ENCODE measurements at regions not wholly inside any gene's neighbourhood (a gene's known extent, or its start where the extent isn't known, plus 50 kb on each side); places are given as distances from the start of the nearest gene placed in this dataset.

GRCh38 chr3:178930116-178930515, 141.5 kb downstream of the ZMAT3 start:
- no peaks in the 10 kb centered on the region for H3K36me3 ChIP-seq (ENCODE audit: insufficient read depth, low read length, poor library complexity, severe bottlenecking)
- TF ChIP-seq, protein P1, sequence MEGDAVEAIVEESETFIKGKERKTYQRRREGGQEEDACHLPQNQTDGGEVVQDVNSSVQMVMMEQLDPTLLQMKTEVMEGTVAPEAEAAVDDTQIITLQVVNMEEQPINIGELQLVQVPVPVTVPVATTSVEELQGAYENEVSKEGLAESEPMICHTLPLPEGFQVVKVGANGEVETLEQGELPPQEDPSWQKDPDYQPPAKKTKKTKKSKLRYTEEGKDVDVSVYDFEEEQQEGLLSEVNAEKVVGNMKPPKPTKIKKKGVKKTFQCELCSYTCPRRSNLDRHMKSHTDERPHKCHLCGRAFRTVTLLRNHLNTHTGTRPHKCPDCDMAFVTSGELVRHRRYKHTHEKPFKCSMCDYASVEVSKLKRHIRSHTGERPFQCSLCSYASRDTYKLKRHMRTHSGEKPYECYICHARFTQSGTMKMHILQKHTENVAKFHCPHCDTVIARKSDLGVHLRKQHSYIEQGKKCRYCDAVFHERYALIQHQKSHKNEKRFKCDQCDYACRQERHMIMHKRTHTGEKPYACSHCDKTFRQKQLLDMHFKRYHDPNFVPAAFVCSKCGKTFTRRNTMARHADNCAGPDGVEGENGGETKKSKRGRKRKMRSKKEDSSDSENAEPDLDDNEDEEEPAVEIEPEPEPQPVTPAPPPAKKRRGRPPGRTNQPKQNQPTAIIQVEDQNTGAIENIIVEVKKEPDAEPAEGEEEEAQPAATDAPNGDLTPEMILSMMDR (conservative IDR thresholded peaks at IDR 0.05; ENCODE audit: low read depth, low read length) = no peak
- TF ChIP-seq EZH2 (IDR thresholded peaks at IDR 0.05; ENCODE audit: borderline replicate concordance, low read depth, low read length, poor library complexity, severe bottlenecking) = no peak
- intact Hi-C loops (cut with micrococcal nuclease; ENCODE audit: unreplicated experiment) = no loop called here
- H3K9me3 ChIP-seq (ENCODE audit: low read depth, low read length, poor library complexity, severe bottlenecking) = peaks cover 5% of the 10 kb centered on the region
- no peak for DNase-seq (ENCODE audit: low spot score)
- no peak overlapping the region for H3K27ac ChIP-seq (ENCODE audit: low read depth, low read length, poor library complexity, severe bottlenecking)
- ChIA-PET CTCF (no interaction called here), POLR2A (ENCODE audit: low non-redundant PET) (no interaction called here)
- H3K4me3 ChIP-seq (ENCODE audit: low read depth, low read length, poor library complexity, severe bottlenecking) = no peak overlapping the region
- H3K27me3 ChIP-seq (replicated peaks; ENCODE audit: insufficient read depth, low read depth, low read length, poor library complexity) = no peaks in the 10 kb centered on the region
- H3K4me1 ChIP-seq (ENCODE audit: insufficient read depth, low read length, poor library complexity, severe bottlenecking) = no peaks in the 10 kb centered on the region
- BruUV-seq (replicated peaks) = no TSS peak

- Histone ChIP-seq H3K4me3 (ENCODE audit: low read depth, low read length, poor library complexity, severe bottlenecking) (no peak overlapping the region), H3K27me3 (replicated peaks; ENCODE audit: insufficient read depth, low read depth, low read length, poor library complexity) (no peaks in the 10 kb centered on the region), H3K4me1 (ENCODE audit: insufficient read depth, low read length, poor library complexity, severe bottlenecking) (no peaks in the 10 kb centered on the region), H3K36me3 (ENCODE audit: insufficient read depth, low read length, poor library complexity, severe bottlenecking) (no peaks in the 10 kb centered on the region), H3K27ac (ENCODE audit: low read depth, low read length, poor library complexity, severe bottlenecking) (no peak overlapping the region), H3K9me3 (ENCODE audit: low read depth, low read length, poor library complexity, severe bottlenecking) (peaks cover 17% of the 10 kb centered on the region)
- ChIA-PET POLR2A (ENCODE audit: low non-redundant PET) (no interaction called here), CTCF (no interaction called here)
- intact Hi-C loops (cut with micrococcal nuclease; ENCODE audit: unreplicated experiment) = no loop called here
- no peak for TF ChIP-seq EZH2 (IDR thresholded peaks at IDR 0.05; ENCODE audit: borderline replicate concordance, low read depth, low read length, poor library complexity, severe bottlenecking)
- TF ChIP-seq, protein P1 (conservative IDR thresholded peaks at IDR 0.05; ENCODE audit: low read depth, low read length) = no peak
- no TSS peak for BruUV-seq (replicated peaks)
- no peak for DNase-seq (ENCODE audit: low spot score)
These were observed 155.4 kb downstream of the ZMAT3 start for GRCh38 chr3:178916223-178916622.

DNA sequence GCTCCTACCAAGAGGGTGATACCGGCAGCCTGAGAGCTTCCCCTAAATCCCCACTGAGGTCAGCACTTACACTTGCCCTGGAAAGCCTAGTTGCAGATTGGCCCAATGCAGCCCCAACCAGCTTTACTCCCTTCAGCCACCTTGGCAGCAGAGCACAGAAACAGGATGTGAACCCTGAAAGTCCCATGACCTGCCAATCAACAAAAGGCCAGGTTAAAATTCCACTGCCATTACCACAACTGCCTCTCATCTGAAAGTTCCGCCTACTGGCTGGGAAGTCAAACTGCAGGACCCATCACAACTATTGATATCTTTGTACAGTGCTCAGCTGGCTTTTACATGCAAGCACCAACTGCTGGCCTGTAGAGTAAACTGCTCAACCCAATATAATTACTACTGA, 156.2 kb downstream of the ZMAT3 start:
- intact Hi-C loops (cut with micrococcal nuclease; ENCODE audit: unreplicated experiment) = no loop called here
- no peaks in the 10 kb centered on the region for H3K36me3 ChIP-seq (ENCODE audit: insufficient read depth, low read length, poor library complexity, severe bottlenecking)
- H3K27ac ChIP-seq (ENCODE audit: low read depth, low read length, poor library complexity, severe bottlenecking) = no peak overlapping the region
- no peaks in the 10 kb centered on the region for H3K27me3 ChIP-seq (replicated peaks; ENCODE audit: insufficient read depth, low read depth, low read length, poor library complexity)
- CTCF ChIA-PET = no interaction called here
- TF ChIP-seq, protein P1 (conservative IDR thresholded peaks at IDR 0.05; ENCODE audit: low read depth, low read length) = no peak
- no TSS peak for BruUV-seq (replicated peaks)
- no peak overlapping the region for H3K4me3 ChIP-seq (ENCODE audit: low read depth, low read length, poor library complexity, severe bottlenecking)
- no peak for DNase-seq (ENCODE audit: low spot score)
- POLR2A ChIA-PET (ENCODE audit: low non-redundant PET) = no interaction called here
- peaks cover 17% of the 10 kb centered on the region for H3K9me3 ChIP-seq (ENCODE audit: low read depth, low read length, poor library complexity, severe bottlenecking)
- H3K4me1 ChIP-seq (ENCODE audit: insufficient read depth, low read length, poor library complexity, severe bottlenecking) = no peaks in the 10 kb centered on the region
